HCT116 (cell line): ENCODE measurements at regions not wholly inside any gene's neighbourhood (a gene's known extent, or its start where the extent isn't known, plus 50 kb on each side); places are given as distances from the start of the nearest gene placed in this dataset.

Experiments
- ATAC-seq: fragments of 200-7000 bp; cut with Tn5 transposase; 2 replicates; pipeline ENCODE4 v1.9.1; 2020; ENCODE audit warnings: mild to moderate bottlenecking, moderate library complexity
- BruUV-seq: library from RNA; stranded (reverse); fragments of 400-500 nt; replicated peaks from 2 replicates; lab custom pipeline; 2021; lab: Mats Ljungman, UMichigan
- CTCF ChIA-PET: fragments of 300-600 bp; sonication (Branson Sonifier 250); formaldehyde crosslinking; loops from one replicate; lab custom pipeline; 2021; ENCODE audit warnings: antibody characterized with exemption; lab: Charles Lee
- POLR2A ChIA-PET: fragments of 300-600, 350-600 bp; sonication (Branson Sonifier 250); formaldehyde crosslinking; loops from one replicate; lab custom pipeline; 2021; ENCODE audit warnings: antibody characterized with exemption; lab: Charles Lee
- RAD21 ChIA-PET, 2 experiments: fragments of 300-600 bp; sonication (Branson Sonifier 250); formaldehyde crosslinking; loops; one replicate each; lab custom pipeline; 2023; ENCODE audit warnings: low total read pairs in 2 of 2; ENCODE audit not compliant: uncharacterized antibody in 2 of 2, unreplicated experiment in 2 of 2, low non-redundant PET in 1 of 2; lab: Charles Lee
- DNase-seq: peaks from one replicate; pipeline ENCODE4 v3.0.0-alpha.2; 2010; ENCODE audit warnings: low read depth, low spot score
- H2AFZ ChIP-seq: fragments of 200-600 bp; shearing (Covaris generic), sonication (generic); 2 replicates; pipeline ENCODE4 v1.6.1; 2017; ENCODE audit warnings: low read depth, mixed run types, mixed read lengths, antibody characterized with exemption, low read length; ENCODE audit not compliant: poor library complexity, severe bottlenecking
- H3K27ac ChIP-seq: 2 replicates; pipeline ENCODE4 v1.5.1; 2012; ENCODE audit warnings: low read depth, low read length
- H3K27me3 ChIP-seq: fragments of 200-600 bp; sonication (generic); 2 replicates; pipeline ENCODE4 v1.6.1; 2016; ENCODE audit warnings: mixed run types, low read length, mixed read lengths; ENCODE audit not compliant: insufficient read depth
- H3K36me3 ChIP-seq, 2 experiments: fragments of 200-500 bp in 1 of 2; fragments of 200-600 bp in 1 of 2; sonication (Bioruptor generic) in 1 of 2; sonication (generic) in 1 of 2; 2 replicates each; pipeline versions ENCODE4 v1.5.1 to v1.6.1; 2014 to 2016; ENCODE audit warnings: low read length in 2 of 2, inconsistent platforms in 1 of 2, mixed read lengths in 1 of 2, mixed run types in 1 of 2; ENCODE audit not compliant: insufficient read depth in 2 of 2, control insufficient read depth in 1 of 2
- H3K4me1 ChIP-seq, 2 experiments: fragments of 200-600 bp in 1 of 2; sonication (generic) in 1 of 2; 2 replicates each; pipeline versions ENCODE4 v1.5.1 to v1.6.1; 2012 to 2017; ENCODE audit warnings: low read length in 2 of 2, inconsistent platforms in 1 of 2, mild to moderate bottlenecking in 1 of 2, mixed read lengths in 1 of 2, mixed run types in 1 of 2, moderate library complexity in 1 of 2; ENCODE audit not compliant: insufficient read depth in 2 of 2, control insufficient read depth in 1 of 2
- H3K4me2 ChIP-seq: fragments of 200-600 bp; sonication (generic); 2 replicates; pipeline ENCODE4 v1.6.1; 2017; ENCODE audit warnings: mixed run types, low read length, mixed read lengths
- H3K4me3 ChIP-seq, 2 experiments: fragments of 200-600 bp in 1 of 2; sonication (generic) in 1 of 2; replicated peaks in 1 of 2; 2 replicates each; pipeline ENCODE4 v1.5.1; 2011 to 2016; ENCODE audit warnings: low read length in 2 of 2, control low read depth in 1 of 2, low read depth in 1 of 2, mild to moderate bottlenecking in 1 of 2, mixed read lengths in 1 of 2, mixed run types in 1 of 2
- H3K79me2 ChIP-seq: fragments of 200-600 bp; sonication (generic); 2 replicates; pipeline ENCODE4 v1.6.1; 2017; ENCODE audit warnings: mild to moderate bottlenecking, mixed run types, low read length, moderate library complexity, mixed read lengths; ENCODE audit not compliant: insufficient read depth
- H3K9ac ChIP-seq: fragments of 200-600 bp; sonication (generic); 2 replicates; pipeline ENCODE4 v1.6.1; 2016; ENCODE audit warnings: low read length, mixed read lengths
- H3K9me2 ChIP-seq: fragments of 200-600 bp; sonication (generic), shearing (Covaris generic); 2 replicates; pipeline ENCODE4 v1.6.1; 2017; ENCODE audit warnings: mixed run types, mild to moderate bottlenecking, moderate library complexity; ENCODE audit not compliant: insufficient read depth
- H3K9me3 ChIP-seq, 2 experiments: fragments of 200-500 bp in 1 of 2; fragments of 200-600 bp in 1 of 2; sonication (Bioruptor generic) in 1 of 2; sonication (generic) in 1 of 2; 2 replicates each; pipeline ENCODE4 v1.6.1; 2014 to 2017; ENCODE audit warnings: low read length in 2 of 2, mixed read lengths in 2 of 2, inconsistent platforms in 1 of 2, low read depth in 1 of 2, mild to moderate bottlenecking in 1 of 2, mixed run types in 1 of 2, moderate library complexity in 1 of 2; ENCODE audit not compliant: control insufficient read depth in 1 of 2, insufficient read depth in 1 of 2
- H4K20me1 ChIP-seq: fragments of 200-600 bp; sonication (generic), shearing (Covaris generic); 2 replicates; pipeline ENCODE4 v1.6.1; 2017; ENCODE audit warnings: mixed run types, mild to moderate bottlenecking, moderate library complexity; ENCODE audit not compliant: insufficient read depth
- CBX3 ChIP-seq: IDR thresholded peaks from 2 replicates; pipeline ENCODE4 v1.6.1; 2012; ENCODE audit warnings: low read depth
- ELF1 ChIP-seq: IDR thresholded peaks from 2 replicates; pipeline ENCODE4 v1.6.1; 2012; ENCODE audit warnings: low read depth, borderline replicate concordance
- EZH2 ChIP-seq: fragments of 200-600 bp; sonication (generic); IDR thresholded peaks from 2 replicates; pipeline ENCODE4 v1.6.1; 2017; ENCODE audit warnings: antibody characterized with exemption, mixed run types
- EZH2phosphoT487 ChIP-seq: fragments of 200-600 bp; IDR thresholded peaks from 2 replicates; pipeline ENCODE4 v1.6.1; 2018; ENCODE audit warnings: antibody characterized with exemption, borderline replicate concordance
- FOSL1 ChIP-seq: IDR thresholded peaks from 2 replicates; pipeline ENCODE4 v1.6.1; 2012; ENCODE audit warnings: low read depth
- JUND ChIP-seq: IDR thresholded peaks from 2 replicates; pipeline ENCODE4 v1.6.1; 2012
- POLR2AphosphoS5 ChIP-seq: IDR thresholded peaks from 2 replicates; pipeline ENCODE4 v1.6.1; 2011; ENCODE audit warnings: mild to moderate bottlenecking, low read depth, low read length, moderate library complexity
- RAD21 ChIP-seq: IDR thresholded peaks from 2 replicates; pipeline ENCODE4 v1.6.1; 2012; ENCODE audit warnings: low read depth, mild to moderate bottlenecking
- REST ChIP-seq: IDR thresholded peaks from 2 replicates; pipeline ENCODE4 v1.6.1; 2012; ENCODE audit warnings: low read depth
- SRF ChIP-seq: IDR thresholded peaks from 2 replicates; pipeline ENCODE4 v1.6.1; 2012; ENCODE audit warnings: low read depth
- YY1 ChIP-seq: IDR thresholded peaks from 2 replicates; pipeline ENCODE4 v1.6.1; 2011; ENCODE audit warnings: low read length, low read depth, moderate library complexity, mild to moderate bottlenecking; ENCODE audit not compliant: insufficient replicate concordance; ENCODE audit errors: extremely low read depth
- ZBTB33 ChIP-seq: IDR thresholded peaks from 2 replicates; pipeline ENCODE4 v1.6.1; 2011; ENCODE audit warnings: mild to moderate bottlenecking, low read length, moderate library complexity; ENCODE audit not compliant: insufficient replicate concordance; ENCODE audit errors: extremely low read depth
- ZNF274 ChIP-seq: fragments of 200-500 bp; sonication (Bioruptor generic); IDR thresholded peaks from 2 replicates; pipeline ENCODE4 v1.6.1; 2014; ENCODE audit warnings: mild to moderate bottlenecking, low read depth, low read length, inconsistent platforms
- intact Hi-C: fragments of 100-400 bp; cut with micrococcal nuclease; formaldehyde crosslinking; loops from 2 replicates; pipeline ENCODE4 v1.10.0; 2022
- TF ChIP-seq, protein P1 (sequence below): IDR thresholded peaks from 2 replicates; pipeline ENCODE4 v1.6.1; 2012
- TF ChIP-seq, protein P2 (sequence below): IDR thresholded peaks from 2 replicates; pipeline ENCODE4 v1.6.1; 2012

DNA sequence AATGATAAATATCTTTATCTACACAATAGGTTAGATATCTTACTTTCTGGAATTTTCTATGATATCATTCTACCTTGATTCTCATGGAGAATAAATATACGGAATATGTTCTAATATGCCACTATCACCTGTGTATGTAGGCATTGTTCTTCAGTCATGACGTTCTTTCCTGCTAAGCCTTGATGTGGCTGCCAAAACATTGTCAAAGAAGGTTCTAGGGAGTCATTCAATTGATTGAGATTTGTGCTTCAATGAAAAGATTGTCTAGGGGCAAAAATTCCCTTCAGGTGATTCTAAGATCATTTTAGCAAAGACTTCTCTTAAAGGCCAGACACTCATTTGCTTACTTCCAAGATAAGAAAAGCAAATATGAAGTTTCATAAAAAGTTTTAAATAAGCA is 118.1 kb downstream of the MAT2B start (continued):
- TF ChIP-seq, protein P1, sequence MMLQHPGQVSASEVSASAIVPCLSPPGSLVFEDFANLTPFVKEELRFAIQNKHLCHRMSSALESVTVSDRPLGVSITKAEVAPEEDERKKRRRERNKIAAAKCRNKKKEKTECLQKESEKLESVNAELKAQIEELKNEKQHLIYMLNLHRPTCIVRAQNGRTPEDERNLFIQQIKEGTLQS = no peak
- TF ChIP-seq ELF1 = no peak
- no peak for TF ChIP-seq REST
- no peak for TF ChIP-seq EZH2
- TF ChIP-seq YY1 = no peak
- TF ChIP-seq, all 23 proteins: peak for 0

DNA sequence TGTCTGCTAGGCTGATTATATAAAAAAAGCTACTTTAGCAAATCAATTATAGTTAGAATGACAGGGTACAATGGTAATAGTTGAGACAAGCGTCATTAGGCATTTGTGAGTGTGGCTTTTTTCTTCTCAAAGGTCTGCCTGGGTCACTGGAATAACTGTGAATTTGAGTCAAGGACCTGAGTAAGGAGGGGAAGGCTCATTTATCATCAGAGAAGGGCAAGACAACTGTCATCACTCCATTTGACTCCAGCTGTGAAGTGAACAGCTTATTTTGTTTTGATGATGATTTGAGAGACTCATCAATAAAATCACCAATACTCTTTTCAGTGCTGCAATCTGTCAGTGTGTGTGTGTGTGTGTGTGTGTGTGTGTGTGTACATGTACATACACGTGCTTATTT is 118.6 kb downstream of the MAT2B start:
- Histone ChIP-seq H3K27ac (no peak overlapping the region), H3K4me1 (no peaks in the 10 kb centered on the region), H3K4me3 (no peak overlapping the region), H3K9me3 (no peaks in the 10 kb centered on the region), H2AFZ (no peak overlapping the region), H4K20me1 (no peaks in the 10 kb centered on the region), H3K4me2 (no peak overlapping the region), H3K36me3 (no peaks in the 10 kb centered on the region), H3K27me3 (peaks cover 14% of the 10 kb centered on the region), H3K9me2 (no peaks in the 10 kb centered on the region), H3K79me2 (no peaks in the 10 kb centered on the region), H3K9ac (no peak overlapping the region)
- CTCF ChIA-PET = no interaction called here
- ATAC-seq = no peak
- intact Hi-C loops = no loop called here
- BruUV-seq = no TSS peak
- no peak for DNase-seq
- POLR2A ChIA-PET = no interaction called here
- RAD21 ChIA-PET = no interaction called here
- TF ChIP-seq CBX3 (no peak), RAD21 (no peak), ELF1 (no peak), FOSL1 (no peak), ZBTB33 (no peak), EZH2phosphoT487 (no peak), YY1 (no peak), ZNF274 (no peak), EZH2 (no peak), POLR2AphosphoS5 (no peak), SRF (no peak), JUND (no peak)
- TF ChIP-seq, protein P2, sequence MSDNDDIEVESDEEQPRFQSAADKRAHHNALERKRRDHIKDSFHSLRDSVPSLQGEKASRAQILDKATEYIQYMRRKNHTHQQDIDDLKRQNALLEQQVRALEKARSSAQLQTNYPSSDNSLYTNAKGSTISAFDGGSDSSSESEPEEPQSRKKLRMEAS = no peak
- TF ChIP-seq, protein P1 = no peak
